HUDEP-2 (cell line): ENCODE measurements at regions not wholly inside any gene's neighbourhood (a gene's known extent, or its start where the extent isn't known, plus 50 kb on each side); places are given as distances from the start of the nearest gene placed in this dataset.

Experiments used
- DNase-seq, 76 experiments: peaks; one replicate each; lab custom pipeline; 2025; ENCODE audit not compliant: unreplicated experiment in 76 of 76; lab: John Stamatoyannopoulos, UW

DNA sequence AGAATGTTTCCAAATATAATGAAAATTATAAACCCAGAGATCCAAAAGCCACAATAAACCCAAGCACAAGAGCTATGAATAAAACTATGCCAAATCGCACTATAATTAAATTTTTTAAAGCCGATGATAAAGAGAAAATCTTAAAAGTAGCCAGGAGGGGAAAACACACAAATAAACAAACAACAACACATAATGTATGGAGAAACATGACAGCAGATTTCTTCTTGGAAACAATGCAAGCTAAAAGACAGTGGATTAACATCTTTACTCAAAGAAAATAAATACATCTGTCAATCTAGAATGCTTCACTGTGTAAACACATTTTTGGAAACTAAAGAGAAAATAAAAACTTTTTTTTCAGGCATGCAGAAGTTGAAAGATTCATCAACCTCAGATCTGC is 53.0 kb upstream of the SMOX start:
- no peak for DNase-seq

DNA sequence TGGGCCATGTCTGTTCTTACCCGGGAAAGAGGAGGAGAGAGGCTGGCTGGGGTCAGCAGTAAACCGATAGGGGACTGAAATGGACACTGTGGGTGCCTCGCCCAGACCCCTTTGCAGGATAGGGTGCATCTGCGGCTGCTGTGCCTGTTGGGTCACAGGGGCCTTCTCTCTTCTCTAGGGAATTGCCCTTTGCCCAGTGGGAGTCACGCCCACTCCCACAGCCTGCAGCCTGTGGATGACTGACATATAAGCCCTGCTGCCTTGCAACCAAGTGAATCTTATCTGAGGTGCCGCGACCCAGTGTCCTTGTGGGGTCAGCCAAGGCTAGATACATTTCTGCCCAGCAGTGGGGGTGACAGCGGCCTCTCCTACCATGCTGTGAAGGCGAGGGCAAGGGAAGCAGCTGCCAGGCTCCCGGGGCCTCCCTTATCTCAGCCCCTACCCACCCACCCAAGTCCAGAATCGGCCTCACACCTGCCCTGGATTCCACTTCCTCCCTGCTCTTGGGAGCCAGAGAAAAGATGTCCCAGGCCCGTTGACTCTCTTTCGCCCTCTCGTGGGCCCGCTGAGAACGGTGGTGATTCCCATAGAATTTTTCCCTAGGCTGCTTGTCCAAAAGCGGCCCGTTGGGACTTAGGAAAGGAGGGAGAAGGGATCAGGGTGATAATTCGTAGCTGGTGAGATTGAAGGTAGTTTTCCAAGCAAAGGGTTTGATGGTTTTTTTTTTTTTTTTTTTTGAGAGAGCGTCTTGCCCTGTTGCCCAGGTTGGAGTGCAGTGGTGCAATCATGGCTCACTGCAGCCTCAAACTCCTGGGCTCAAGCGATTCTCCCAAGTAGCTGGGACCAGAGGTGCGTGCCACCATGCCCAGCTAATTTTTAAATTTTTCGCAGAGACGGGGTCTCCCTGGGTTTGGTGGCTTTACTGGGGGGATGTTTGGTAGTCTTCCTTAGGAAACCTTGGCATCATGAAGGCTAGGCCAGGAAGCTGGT is 56.8 kb upstream of the SMOX start:
- peak in 38 of 76 experiments; percentile 14 to 62 (median 40) for DNase-seq

DNA sequence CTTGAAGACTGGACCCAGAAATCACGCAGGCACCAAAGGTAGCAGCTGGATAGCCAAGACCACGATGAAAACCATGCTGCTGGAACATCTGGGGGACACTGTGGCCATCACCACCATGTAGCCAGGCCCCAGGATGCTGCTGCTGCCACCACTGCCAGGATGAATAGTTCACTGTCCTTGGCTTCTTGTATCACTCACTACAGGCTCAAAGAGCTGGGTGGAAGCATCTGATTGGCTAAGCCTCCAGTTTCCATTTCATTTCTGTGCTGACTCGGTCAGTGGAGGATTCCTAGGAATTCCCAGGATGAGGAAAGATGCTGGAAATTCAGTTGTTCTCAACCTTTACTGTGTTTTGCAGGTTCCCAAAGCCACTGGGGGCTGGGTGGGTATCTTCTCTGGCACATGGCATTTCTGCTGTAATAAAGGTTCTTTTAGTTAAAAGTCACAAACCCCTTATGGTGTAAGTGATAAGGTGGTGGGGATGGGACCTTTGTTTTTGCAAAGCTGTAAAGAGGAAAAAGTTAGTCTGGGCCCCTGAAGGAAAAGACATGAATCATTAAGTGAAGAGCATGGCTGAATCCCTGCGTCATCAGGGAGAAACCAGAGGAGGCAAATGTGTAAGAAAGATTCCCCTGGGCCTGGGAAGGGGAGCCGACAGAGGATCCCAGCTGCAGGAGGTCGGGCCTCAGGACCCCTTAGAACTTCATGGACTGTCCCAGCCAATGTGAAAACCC is 57.7 kb upstream of the SMOX start:
- peak in 2 of 76 experiments; percentile 9 to 13 for DNase-seq

DNA sequence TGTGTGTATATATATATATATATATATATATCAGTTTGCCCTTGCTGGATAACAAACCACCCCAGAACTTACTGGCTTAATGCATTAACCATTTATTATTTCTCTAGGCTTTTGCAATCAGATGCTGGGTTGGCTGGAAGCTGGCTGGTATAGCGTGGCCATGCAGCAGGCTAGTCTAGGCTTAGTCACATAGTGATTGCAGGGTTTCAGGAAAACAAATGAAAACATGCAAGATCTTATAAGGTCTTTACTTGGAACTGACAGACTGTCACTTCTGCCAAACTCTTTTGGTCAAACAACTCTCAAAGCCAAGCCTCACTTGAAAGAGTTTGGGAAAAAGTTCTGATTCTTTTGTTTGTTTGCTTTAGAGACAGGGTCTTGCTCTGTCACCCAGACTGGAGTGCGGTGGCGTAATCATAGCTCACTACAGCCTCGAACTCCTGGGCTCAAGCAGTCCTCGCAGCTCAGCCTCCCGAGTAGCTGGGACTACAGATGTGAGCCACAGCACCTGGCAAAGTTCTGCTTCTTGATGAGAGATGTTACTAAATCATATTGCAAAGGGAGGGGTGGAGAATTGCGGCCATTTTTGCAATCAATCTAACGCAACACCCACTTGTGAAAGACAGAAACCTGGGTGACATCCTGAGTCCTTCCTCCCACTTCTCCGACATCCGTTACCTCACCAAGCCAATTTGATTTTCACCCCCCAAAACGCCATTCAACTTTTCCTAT is 58.7 kb upstream of the SMOX start:
- no peak for DNase-seq

DNA sequence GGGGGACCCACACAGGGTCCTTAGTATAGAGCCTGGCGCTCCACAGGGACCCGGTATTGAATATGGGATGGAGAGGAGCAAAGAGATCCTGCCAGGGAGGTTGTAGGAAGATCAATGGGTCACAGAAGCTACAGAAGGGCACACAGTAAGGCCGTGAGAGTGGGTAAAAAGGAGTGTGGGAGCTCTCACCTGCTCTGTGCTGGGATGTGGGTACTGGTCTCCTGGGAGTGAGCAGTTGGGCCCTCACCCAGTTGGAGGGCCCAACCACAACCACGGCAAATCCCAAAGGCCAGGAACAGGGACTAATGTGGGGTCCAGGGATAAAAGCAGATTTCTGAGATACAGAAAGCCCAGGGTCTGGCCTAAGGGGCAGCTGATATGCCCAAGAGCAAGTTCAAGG is 59.9 kb upstream of the SMOX start:
- DNase-seq, result no peak

DNA sequence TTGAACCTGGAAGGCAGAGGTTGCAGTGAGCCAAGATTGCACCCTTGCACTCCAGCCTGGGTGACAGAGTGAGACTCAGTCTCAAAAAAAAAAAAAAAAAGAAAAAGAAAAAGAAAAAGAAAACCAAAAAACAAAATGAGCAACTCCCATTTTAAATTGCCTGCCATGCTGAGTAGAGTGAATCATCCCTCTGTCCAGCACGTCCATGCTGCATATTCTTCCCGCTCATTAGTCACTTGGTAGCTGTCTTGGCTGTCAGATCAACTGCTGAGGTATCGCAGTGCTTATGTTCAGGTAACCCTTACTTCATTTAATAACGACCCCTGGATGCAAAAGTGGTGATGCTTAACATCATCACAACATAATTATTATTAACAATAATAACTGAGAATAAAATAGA is 60.7 kb upstream of the SMOX start:
- DNase-seq, result no peak

DNA sequence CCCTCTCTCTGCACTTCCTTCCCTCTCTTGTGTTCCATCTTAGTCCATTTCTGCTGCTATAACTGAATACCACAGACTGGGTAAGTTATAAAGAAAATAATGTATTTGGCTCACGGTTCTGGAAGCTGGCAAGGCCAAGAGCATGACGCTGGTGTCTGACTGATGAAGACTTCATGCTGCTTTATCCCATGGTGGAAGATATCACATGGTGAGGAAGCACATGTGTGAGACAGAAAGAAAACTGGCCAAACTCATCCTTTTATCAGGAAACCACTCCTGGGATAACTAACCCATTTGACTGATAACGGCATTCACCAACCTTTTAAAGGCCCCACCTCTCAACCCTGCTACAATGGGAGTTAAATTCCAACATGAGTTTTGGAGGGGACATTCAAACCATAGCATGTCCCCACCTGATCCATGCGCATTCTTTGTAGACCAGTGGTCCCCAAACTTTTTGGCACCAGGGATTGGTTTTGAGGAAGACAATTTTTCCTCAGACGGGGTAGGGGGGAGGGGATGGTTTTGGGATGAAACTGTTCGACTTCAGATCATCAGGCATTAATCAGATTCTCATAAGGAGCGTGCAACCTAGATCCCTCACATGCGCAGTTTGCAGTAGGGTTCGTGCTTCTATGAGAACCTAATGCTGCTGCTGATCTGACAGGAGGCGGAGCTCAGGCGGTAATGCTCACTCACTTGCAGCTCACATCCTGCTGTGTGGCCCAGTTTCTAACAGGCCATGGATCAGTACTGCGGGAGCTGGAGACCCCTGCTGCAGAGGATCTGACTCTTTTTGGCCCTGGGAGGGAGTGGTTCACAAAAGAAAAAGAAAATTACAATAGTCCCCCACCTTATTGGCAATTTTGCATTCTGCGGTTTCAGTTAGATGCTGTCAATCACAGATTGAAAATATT is 61.6 kb upstream of the SMOX start:
- DNase-seq, result no peak

DNA sequence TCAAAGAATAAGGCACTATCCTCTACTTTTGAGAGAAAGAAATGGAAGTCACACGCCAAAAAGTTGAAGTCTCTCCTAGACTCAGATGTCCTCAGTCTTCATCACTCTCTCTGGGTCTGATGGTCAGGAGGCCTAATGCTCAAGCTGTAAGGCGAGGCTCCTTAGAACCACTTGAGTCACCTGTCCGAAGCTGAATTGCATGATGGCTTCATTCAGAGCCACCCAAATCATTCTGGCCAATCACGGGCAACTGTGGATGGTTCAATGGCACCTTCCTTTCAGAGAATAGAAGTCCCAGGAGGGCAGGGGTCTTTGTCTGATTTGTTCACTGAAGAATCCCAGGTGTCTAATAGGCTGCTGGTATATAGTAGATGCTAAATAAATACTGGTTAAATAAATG is 63.9 kb upstream of the SMOX start:
- DNase-seq, result no peak

DNA sequence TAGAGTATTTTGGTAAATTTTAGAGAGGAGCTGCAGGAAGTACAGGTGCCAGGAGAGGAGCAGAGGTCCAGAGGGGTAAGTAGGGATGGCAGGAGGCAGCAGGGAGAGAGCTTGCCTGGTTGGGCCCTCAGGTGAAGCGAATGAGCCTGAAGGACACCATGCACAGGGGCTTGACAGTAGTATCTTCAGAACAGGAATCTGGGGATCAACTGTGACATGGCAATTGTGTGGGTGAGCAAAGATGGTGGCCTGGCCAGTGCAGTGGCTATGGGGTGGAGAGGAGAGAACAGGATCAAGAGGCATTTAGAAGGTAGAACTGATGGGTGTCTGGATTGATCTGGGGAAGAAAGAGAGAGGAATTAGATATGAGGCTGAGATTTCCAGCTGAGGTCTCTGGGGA is 64.5 kb upstream of the SMOX start:
- no peak for DNase-seq

DNA sequence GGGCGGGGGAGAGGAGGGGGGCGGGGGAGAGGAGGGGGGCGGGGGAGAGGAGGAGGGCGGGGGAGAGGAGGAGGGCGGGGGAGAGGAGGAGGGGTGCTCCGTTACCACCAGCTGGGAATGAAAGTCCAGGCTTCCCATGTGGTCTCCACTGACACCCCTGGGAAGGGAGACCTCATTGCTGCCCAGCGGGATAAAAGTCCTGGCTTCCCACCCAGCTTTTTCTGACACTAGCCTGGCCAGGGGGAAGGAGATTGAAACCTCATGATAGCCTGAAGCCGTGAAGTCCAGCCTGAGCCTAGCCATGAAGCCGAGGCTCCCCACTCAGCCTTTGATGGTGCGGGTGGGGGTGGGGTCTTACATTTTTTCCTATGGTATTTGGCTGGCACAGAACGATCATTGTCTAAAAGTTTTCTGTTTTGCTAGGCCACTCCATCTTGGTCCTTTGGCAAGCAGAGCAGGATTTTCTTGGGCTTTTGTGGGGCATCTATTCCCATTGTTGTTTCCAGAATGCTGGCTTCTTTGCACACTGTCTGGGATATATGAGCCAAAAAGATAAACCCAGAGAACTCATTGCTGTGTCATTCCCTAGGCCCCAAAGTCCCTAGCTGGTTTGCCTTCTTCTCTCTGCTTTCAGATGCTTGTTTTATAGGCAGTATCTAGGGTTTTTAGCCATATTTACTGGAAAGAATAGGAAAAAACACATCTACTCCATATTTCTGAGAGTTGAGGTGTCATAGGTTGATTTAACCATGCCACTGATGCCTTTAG is 65.3 kb upstream of the SMOX start:
- peak in 4 of 76 experiments; percentile 23 to 62 (median 39) for DNase-seq

DNA sequence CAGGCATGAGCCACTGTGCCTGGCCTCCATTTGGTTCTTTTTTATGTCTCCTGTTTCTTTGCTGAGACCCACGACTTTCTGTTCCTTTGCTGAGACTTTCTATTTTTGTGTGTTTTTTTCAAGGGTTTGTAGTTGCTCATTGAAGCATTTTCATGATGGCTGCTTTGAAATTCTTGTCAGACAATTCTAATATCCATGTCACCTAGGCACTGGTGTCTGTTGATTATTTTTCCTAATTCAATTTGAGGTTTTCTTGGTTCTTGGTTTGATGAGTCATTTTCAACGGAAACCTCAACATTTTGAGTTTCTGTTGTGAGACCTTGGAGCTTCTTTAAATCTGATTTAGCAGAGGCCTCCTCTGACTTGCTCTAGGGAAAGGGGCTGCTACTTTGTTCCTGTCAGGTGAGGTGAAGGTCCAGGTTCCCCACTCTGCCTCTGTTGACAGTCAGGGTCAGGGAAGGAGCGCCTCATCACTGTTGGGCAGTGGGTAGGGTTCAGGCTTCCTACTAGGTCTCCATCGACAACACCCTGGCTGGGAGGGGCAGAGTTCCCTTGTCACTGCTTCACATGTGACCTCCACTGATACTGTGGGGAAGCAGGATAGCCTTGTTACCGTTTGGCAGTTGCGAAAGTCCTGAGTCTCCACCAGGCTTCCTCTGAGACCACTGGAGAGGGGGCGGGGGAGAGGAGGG is 66.1 kb upstream of the SMOX start:
- peak in 73 of 76 experiments; percentile 39 to 93 (median 75) for DNase-seq

DNA sequence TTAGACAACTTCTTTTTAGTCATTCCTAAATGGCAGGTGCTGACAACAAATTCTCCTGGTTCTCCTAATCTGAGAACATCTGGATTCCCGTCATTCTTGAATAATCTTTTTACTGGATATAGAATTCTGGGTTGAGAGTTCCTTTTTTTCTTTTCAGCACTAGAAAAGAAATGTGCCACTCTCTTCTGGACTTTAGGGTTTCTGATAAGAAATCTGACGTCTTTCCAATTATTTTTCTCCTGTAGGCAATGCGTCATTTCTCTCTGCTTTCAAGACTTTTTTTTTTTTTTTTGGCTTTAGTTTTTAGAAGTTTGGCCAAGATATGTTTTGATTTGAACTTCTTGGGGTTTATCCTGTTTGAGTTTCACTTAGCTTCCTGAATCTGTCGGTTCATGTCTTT is 66.1 kb upstream of the RNF24 start:
- DNase-seq, result peak in 2 of 76 experiments; percentile 12 to 24

DNA sequence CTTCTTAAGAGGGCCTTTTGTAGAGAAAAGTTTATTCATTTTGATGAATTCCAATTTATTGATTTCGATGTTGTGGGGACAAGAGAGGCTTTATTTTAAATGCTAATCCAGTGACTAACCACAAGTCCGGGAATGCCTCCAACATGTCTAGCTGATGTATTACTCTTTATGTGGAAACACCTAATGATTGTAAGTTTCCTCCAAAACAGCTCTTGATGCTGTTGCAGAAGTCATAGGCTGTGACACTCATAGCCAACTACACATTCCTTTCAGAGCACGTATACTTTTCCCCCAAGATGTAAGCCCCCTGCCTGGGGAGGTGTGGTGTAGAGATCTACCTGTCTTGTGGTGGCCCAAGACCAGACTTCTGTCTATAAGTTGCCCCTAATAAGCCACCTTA is 61.3 kb upstream of the RNF24 start:
- no peak for DNase-seq

DNA sequence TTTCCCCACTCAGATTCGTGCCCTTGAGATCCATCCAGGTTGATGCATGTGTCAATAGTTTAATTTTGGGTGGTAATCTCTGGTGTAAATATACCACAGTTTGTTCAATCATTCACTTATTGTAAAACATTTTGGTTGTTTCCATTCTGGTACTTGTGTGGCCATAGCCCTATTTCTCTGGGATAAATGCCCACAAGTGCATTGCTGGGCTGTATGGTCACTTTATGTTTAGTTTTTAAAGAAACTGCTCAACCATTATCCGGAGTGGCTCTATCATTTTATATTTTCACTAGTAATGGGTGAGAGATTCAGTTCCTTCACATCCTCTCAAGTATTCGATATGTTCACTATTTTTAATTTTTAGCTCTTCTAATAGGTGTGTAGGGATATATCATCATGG is 60.7 kb upstream of the RNF24 start:
- no peak for DNase-seq

DNA sequence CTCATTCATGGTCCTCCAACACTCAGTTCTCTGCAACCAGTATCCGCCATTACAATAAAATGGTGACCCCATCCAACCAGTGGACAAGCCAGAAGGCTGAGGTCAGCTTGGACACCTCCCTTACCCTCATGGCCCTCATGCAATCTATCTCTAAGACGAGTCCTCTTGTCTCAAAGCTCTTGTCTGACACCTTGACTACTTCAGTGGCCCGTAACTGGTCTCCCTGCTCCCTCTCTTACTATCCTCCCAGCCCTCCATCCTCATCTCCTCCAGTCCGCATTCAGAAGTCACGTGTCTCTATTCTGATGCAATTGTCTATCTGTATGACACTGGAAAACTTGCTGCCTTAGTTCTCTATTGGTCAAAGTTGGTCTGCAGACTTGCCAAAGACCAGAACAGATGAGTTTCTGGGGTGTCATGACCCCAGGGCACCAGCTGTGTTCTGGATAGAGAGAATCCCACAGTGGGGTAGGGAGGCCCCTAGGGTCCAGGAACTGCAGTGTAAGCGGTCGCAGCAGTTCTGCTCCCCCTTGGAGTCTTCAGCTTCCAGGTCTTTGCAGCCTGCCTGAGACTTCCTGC is 59.6 kb upstream of the RNF24 start:
- DNase-seq, result no peak

DNA sequence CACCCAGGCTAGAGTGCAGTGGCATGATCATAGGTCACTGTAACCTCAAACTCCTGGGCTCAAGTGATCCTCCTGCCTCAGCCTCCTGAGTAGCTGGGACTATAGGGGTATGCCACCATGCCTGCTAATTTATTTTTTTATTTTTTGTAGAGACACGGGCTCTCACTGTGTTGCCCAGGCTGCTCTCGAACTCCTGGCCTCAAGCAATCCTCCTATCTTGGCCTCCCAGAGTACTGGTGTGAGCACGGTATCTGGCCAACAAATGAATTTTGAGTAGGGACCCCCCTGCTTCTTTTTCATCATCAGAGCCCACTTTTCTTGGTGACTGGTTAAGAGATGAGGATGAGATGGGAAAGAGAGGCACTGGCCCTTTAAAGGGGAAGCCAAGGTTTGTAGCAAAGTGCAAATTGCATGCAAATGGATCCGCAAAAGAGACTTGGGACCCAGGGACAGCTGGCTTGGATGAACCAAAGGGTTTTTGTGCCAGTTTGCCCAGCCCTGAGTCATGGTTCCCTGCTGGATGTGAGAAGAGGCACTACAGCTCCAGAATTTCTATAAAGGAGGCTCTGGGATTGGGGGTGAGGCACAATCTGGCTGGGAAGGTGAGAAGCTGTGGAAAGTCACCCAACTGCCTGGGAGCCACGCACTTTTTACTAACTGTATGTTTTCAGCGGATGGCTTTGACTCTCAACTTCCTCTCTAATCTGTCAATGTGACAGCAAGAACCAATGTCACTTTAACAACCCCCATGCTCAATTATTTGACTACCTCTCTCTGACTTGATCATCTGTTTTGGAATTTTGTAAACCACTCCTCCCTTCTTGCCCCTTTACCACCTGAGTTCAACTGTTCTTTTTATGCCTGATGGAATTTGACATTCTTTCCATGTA is 58.7 kb upstream of the RNF24 start:
- no peak for DNase-seq

DNA sequence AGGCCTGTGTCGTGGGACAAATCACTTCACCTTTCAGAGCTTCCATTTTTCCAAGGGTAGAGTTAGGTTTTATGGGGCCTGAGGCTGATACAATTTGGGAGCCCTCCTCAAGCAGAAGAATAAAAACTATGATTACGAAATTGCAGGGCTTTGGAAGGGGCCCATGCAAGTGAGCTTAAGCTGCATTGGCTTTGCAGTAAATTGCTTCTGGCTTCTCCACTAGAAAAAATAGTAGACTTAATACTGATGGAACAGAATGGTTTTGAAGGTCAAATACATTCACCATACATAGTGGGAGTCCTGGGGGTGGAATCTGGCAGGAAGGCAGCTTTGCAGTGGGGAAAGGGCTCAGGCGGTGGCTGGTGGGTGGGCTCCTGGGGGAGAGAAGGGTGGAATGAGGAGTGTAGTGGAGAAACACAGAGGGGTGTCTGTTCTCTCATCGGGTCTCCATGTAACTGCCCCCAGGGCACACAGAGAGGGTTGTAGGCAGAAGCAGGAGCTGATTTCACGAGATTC is 55.9 kb upstream of the RNF24 start:
- DNase-seq, result no peak
